ENCODE measurements at regions not wholly inside any gene's neighbourhood (a gene's known extent, or its start where the extent isn't known, plus 50 kb on each side); places are given as distances from the start of the nearest gene placed in this dataset.
"Not testable (repeated sequence)": the region's sequence is repeated elsewhere in the genome, so short reads cannot be mapped to it uniquely, and the experiment has no call there.

DNA sequence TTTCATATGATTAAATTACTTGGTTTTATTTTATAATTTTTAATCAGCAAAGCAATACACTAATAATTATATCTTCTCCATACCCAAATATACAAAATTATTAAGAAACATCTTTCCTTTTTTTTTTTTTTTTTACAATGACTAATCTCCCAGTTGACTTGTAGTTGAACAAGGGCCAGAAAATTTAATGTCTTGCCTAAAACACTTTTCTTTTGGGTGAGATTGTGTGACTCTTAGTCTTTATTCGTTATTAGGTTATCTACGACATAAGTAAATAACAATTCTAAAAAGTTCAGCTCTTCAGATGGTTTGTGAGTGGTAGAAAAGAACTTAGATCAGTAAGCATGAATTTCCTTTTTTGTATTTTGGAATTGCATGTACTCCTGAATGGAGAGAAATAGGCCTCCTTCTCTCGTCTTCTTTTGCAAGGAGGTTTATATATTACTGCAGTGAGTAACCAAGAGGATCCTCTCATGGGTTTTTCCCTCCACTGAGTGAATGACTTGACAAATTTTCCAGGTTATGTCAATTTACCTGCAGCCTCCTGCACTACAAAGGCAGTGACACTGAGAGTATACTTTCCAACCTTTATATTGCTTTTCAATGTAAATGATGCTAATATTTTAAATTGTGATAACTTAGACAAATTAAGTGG is 364.5 kb upstream of the CITED2 start:
- DNase-seq (ENCODE audit: low read depth, low spot score): no peak

DNA sequence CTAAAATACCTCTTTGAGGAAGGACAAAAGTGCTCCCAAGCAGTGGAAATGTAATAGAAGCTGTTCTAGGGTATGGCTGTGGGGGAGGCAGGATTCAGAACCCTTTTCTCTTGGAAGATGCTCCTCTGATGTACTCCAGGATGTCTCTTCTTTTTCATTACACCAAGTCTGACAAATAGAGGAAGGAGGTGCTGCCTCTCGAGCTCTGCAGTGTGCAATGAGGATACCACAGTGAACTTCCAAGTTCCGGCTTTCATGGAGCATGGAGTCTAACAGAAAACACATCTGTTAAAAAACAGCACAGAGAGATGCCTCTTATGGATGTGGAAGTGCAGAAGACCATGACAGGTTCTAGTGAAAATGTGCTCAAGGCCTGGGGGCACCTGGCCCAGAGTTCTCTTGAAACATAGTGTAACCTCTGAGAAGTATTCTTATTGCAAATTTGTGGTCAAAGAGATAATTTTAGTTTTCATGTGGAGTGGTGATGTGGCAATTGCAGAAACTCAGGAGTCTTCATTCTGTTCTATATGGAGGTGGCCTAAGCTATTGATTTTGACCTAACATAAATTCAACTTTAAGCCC is 362.0 kb upstream of the CITED2 start:
- DNase-seq (ENCODE audit: low read depth, low spot score): no peak

DNA sequence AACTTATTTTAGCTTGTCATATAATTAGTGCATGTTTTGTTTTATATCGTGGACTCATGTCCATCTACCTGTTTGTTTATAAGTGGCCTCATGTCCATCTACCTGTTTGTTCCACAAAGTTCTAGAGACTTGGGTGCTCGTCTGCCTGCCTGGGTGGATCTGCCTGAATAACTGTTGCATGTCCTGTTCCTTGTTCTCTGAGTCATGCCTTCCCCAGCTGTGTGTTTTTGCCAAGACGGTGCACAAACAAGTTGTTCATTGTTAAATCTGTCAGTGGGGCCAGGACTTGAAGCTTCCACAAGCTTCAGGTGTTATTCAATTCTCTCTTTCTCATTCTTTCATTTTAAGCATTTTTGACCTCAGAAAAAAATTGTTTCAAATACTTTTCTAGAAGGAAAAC is 358.0 kb upstream of the CITED2 start:
- DNase-seq (ENCODE audit: low read depth, low spot score): no peak

DNA sequence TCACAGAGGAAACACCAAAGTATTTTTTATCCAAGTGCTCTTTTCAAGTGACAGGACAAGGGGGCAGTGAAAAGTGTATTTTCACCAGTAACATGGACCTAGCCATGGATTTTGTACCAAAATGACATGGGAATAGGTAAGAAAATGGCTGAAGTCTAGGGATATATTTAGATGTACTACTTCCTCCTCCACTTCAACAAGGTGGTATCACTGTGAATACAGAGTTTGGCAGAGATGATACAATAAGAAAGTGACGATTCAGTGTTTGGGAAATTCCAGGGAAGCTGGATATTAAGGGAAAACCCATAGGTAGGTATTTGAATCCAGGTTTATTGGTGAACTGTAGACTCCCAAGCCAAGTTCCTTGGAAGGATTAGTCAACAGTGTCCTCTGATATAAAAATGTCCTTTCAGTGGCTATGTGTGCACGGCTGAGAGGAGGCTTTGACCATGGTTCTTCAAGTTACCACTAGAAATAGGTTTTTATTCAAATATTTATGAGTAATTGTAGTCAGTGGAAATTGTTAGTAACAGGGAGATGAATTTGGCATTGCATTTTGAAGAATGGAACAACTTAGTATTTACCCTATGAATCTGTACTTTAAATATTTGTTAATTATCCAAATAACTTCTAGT is 356.0 kb upstream of the CITED2 start:
- DNase-seq (ENCODE audit: low read depth, low spot score): no peak

DNA sequence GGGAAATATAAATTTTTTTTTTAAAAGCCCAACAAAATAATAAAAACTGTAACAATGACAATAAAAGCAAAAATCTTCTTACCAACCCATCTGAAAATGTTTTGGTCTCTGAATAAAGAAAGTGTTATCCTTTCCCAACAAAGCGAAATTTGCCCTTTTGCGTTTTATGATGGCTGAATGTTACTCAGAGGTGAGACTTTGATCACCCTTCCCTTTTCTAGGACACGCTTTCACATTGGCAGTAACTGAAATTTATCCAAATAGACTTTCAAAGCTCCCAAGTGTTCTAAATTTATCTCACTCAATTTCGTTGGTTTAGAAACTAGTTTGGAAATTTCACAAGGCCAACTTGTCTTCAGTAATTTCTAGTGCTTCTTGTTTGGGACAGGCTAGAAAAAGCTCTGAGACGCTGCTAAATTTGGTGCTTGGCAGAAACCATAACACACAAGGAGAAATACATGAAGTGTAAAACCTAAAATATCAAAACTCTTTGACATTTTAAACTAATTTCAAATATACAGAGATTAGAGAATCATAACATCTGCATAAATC is 354.5 kb upstream of the CITED2 start:
- DNase-seq (ENCODE audit: low read depth, low spot score): no peak

DNA sequence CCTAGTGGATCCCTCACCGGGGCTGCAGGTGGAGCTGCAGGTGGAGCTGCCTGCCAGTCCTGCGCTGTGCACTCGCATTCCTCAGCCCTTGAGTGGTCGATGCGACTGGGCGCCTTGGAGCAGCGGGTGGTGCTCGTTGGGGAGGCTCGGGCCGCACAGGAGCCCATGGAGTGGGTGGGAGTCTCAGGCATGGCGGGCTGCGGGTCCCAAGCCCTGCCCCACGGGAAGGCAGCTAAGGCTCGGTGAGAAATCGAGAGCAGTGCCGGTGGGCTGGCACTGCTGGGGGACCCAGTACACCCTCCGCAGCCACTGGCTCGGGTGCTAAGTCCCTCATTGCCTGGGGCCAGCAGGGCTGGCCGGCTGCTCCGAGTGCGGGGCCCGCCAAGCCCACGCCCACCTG is 351.8 kb upstream of the CITED2 start:
- DNase-seq (ENCODE audit: low read depth, low spot score): not testable (repeated sequence)

DNA sequence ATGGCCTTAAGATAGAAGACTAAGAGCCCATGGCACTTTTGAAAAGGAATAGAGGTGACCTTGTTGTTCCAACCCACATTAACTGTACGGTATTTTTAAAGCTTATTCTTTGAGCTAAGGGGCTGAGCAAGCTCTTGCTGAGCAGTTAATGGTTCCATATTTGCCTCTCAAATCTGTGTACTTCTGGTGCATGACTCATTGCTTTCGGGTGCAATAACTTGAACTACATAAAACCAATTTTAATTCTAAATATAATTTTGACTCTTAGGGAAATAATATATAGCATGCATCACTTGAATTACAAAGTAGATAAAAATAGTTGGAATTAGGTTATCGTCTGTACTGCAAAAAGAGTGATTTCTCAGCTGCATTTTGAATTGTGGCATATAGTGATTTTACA is 348.1 kb upstream of the CITED2 start:
- no peak for DNase-seq (ENCODE audit: low read depth, low spot score)

DNA sequence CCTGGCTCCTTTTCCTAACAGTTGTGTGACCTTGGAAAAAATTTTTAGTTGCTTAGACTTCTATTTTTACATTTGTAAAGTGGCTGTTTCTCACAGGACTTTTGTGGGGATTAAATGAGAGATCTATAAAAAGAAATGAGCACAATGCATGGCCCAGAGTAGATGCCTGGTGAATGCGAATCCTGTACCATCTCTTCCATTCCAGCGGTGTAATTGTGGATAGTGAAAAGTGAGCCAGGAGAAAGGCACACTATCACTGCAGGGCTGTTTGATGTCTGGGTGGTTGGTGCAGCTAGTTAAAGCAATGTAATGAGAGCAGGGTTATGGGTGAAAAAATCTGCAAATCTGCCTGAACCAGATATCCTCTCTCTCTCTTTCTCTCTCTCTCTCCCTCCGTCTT is 347.5 kb upstream of the CITED2 start:
- DNase-seq (ENCODE audit: low read depth, low spot score): no peak

DNA sequence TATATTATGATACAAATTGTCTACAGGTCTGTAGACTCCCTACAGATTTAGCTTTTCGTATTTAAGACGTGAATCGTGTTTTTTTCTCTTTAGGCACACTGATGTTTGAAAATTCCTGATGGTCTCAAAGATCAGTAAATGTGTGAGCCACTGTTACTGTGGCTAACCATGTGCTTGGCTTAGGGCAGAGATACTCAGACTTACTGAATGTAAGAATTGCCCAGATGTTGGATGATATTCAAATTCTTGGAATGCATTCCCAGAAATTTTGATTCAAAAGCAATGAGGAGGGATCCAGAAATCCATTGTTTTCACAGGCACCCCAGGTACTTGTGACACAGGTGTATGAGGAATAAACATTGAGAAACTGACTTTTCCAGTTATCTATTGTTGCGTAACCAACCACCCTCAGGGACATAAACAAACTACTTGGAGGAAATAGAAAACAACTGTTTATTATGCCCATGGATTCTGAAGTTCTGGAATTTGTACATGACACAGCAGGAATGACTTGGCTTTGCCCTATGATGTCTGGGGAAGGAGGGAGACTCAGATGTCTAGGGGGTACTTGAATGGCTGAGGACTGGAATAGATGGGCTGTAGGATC is 339.6 kb upstream of the CITED2 start:
- no peak for DNase-seq (ENCODE audit: low read depth, low spot score)

DNA sequence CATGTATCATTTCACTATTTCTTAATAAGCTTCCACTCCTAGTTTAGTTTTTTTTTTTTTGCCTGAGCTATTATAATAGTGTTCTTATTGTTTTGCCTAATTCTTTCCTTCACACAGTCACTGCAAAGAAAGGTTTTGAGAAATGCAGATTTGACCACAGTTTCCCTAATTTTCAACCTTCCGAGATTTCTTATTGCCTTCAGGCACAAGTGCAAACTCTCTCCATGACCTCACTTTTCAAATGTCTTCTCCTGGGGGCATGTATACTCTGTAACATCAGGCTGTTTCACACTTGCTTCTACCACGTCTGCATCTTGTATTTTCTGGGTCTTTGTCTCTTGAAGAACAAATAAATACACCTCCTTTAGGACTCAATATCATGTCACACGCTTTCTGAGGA is 339.0 kb upstream of the CITED2 start:
- no peak for DNase-seq (ENCODE audit: low read depth, low spot score)

DNA sequence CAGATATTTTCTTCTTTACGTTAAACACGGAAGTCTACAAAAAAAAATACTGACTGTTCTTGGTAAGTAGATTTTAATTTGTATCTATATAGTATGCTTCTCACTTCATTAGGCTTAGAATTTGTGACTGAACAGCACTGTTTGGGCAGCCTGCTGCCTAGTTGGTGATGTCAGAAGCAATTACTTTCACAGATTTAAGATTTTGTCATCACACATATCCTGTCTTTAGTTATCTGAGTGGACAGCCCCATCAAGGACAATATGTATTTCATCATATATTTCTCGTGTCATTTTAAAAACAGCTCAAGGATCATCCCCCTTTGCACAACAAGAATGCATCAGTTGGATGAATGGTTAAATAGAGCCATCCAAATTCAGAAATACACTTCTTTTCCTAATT is 338.4 kb upstream of the CITED2 start:
- DNase-seq (ENCODE audit: low read depth, low spot score): no peak

DNA sequence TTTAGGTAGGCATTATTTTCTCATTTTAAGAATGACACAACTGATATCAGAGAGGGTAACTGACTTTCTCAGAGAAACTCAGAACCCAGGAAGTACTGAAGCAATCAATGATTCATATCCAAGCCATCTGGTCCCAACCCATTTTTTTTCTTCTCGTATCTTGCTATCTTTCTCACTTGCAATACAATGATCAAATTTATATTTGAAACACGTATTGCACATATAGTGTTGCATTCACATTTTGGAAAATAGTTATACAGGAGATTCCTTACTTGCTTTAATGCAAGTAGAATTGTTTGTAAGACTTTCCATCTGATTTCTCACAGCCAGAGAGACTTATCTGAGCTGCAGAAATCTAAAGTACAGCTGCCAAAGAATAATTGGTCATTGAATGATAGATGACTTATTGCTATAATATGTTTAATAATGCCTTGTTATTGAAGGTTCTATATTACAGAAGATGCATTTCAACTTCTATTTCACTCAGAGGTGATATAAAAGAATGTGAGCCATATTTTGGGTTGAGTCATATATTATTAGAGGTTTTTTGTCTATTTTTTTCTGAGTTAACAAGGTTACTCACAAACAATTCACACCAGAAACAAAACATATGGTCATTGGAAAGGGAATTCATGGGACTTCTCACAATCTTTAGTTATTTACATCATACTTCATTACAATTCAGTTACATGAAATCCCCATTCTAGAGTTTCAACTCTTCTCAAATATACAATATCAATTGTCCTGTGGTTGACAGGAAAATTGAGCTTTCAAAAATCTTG is 337.5 kb upstream of the CITED2 start:
- DNase-seq (ENCODE audit: low read depth, low spot score): no peak

DNA sequence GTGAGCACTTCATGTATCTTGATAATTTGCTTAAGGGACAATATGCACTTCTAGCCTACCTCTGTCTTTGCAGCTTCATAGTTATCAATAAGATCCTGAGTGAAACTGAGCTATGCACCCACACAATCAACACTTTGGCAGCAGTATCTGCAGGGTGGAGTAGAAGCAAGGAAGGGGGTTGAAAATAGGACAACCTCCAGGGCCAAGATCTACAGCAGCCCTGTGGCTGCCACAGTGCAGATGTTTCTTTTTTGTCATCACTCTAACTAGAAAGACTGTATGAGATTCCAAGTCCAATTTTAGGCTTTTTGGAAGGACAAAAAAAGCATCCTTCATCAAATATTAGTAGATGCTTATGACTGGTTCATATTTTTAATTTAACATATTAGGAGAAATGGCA is 336.1 kb upstream of the CITED2 start:
- DNase-seq (ENCODE audit: low read depth, low spot score): no peak

DNA sequence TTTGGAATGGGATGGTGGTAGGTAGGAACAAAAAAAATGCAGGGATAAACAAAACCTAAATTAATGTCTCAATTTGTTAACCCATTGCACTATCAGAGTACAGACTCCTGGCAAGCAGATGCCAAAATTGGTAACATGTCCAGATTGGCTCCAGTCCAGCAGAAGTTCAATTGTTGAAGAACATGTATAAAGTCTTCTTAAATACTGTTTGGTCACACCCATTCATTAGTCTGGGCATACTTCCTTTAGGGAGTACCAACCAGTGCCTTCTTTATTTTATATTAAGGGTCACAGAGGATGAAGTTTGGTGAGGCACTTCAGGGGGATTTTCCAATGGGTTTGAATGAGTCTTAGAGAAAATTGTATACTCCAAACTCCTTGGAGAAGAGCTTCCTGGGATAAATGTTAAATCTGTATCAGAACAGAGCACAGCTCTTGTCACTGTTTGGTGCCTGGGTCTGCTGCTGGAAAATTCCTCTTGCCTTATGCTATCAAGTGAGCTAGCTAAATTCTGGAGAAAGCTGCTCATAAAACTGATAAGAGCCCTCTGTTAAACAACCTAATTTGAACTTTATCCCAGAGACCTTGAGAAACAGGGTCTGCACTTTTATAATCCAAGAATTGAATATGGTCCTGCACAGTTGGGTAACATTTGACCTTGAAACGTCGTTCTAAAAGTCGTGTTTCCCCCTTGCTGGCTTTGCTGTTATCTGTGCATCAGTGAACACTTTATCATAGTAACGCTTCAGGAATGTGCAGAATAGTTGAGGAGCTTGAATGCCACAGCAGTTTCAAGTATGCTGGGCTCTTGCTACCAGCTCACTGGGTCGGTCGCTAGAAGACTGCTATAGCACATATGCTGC is 334.1 kb upstream of the CITED2 start:
- no peak for DNase-seq (ENCODE audit: low read depth, low spot score)

DNA sequence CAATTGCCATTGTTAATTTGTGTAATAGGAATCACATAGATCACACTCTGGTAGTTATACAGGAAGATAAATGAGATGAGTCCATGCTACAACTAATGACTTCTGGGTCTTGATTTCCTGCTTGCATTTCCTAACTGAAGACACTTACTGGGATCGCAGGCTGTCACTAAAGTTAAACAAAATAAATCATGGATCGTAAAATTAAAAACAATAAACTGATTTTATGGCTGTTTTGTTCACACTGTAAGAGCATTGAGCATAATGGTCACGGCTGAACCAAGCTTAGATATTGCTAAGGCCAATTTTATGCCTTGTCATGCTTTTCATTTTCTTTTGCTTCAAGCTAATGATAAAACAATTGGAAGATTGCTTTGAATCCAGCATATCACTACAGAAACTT is 332.5 kb upstream of the CITED2 start:
- no peak for DNase-seq (ENCODE audit: low read depth, low spot score)

DNA sequence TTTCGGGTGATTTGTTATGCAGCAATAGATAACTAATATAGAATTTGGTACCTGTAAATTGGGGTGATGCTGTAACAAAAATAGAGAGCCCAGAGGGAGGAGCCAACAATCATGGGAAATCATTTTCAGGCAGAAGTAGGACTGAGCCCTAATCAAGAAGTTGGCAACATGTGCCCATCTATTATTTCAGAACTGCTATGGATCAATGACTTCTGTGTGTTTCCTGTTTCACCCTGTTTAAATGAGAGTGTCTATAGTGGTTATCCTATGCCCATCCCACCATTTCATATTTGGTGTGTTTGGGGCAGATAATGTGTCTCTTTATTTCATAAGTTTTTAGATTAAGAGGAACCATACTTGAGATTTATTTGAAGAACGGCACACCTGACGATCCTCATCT is 330.8 kb upstream of the CITED2 start:
- DNase-seq (ENCODE audit: low read depth, low spot score): no peak

DNA sequence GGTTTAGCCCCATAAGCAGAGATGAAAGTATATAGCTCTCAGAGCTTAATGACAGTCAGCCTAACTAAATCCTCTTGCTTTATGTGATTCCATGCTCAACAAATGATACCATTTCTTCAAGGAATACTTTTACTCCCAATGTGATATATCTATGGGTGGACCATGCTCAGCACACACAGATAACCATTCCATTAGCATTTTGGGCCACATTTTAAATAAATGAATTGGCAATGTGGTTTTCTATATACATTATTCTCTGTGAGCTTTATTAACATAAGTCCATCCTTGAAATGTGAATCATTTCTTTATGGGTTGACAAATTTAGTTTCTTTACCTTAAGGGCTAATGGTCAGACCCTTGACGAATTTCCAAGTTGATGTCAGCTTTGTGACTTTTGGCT is 329.3 kb upstream of the CITED2 start:
- no peak for DNase-seq (ENCODE audit: low read depth, low spot score)

DNA sequence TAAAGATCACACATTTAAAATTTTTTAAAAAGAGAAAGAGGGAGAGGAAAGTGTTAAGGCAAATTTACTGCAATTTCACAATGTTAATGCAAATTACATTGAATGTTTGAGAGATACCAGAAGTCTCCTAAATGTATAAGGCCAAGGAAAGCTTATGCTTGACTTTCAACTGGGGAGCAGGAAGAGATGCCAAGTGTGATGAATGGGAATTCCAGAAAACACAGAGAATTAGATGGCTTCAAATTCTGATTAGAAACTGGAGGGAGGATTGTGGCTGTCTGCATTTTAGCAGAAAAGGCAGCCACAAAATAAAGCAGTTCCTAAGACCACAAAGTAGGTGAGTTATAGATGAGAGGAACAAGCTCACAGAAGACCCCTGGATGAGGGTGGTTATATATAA is 328.3 kb upstream of the CITED2 start:
- no peak for DNase-seq (ENCODE audit: low read depth, low spot score)

DNA sequence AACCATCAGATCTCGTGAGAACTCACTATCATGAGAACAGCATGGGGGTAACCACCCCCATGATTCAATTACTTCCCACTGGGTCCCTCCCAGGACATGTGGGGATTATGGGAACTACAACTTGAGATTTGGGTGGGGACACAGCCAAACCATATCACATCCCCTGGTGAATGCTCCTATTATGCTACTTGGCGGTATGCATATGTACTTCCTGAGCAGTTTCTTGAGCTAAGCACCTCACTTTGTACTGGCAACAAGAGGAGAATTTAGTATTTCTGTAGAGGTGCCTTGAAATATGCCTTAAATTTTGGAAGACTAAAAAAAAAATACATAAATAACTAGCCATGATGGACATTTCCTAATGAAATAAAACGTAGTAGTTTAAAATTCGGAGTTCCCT is 327.2 kb upstream of the CITED2 start:
- DNase-seq (ENCODE audit: low read depth, low spot score): no peak

DNA sequence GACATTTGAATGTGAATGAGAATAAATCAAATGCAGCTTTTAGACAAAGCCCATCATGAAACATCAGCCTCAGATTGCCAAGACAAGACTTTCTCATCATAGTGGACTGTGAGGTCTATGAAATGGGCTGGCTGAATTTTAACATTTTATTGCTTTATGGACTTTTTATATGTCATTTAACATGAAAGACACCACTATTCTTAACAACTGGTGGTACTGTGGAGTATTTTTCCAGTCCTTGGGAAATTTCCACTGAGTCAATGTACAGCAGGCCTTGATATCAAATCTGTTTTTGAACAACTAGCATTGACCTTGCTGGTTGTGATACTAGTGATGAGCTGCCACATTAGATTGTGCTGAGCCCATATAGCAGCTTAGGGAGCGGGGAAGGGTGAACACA is 326.6 kb upstream of the CITED2 start:
- DNase-seq (ENCODE audit: low read depth, low spot score): no peak

DNA sequence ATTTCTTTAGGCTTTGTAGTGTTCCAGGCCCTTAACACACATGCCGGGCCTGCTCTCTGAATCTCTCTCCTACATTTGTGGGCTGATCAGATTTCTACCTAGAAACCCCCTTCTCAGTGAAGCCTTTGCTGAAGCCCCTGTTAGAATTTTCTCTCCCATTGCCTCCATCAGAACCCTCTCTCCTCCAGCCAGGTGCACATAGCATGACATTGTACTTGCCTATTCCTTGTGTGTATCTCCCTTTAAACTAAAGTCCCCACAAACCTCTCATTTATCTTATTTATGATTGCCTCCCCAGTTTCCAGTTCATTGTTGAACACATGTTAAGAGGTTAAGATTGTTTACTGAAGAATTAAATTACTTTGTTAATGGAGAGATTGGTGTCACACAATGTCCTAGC is 325.5 kb upstream of the CITED2 start:
- no peak for DNase-seq (ENCODE audit: low read depth, low spot score)
